Endothelial cell of umbilical vein (primary cell): ENCODE measurements at regions not wholly inside any gene's neighbourhood (a gene's known extent, or its start where the extent isn't known, plus 50 kb on each side); places are given as distances from the start of the nearest gene placed in this dataset.

Source experiments
- BruUV-seq: library from RNA; stranded (reverse); fragments of 400-500 nt; replicated peaks from 2 replicates; lab custom pipeline; 2021; lab: Mats Ljungman, UMichigan
- CTCF ChIA-PET: fragments of 300-600, 350-600 bp; sonication (Branson Sonifier 250); formaldehyde crosslinking; loops from one replicate; lab custom pipeline; 2021; ENCODE audit warnings: antibody characterized with exemption, inconsistent platforms; lab: Charles Lee
- POLR2A ChIA-PET: fragments of 300-600, 350-600 bp; sonication (Branson Sonifier 250); formaldehyde crosslinking; loops from one replicate; lab custom pipeline; 2021; ENCODE audit warnings: antibody characterized with exemption, inconsistent platforms; lab: Charles Lee
- DNase-seq: peaks from one replicate; pipeline ENCODE4 v3.0.0-alpha.2; 2011; ENCODE audit warnings: low read depth, low spot score
- FAIRE-seq: peaks from 2 replicates; lab custom pipeline; 2011; peaks lifted over from hg19 to GRCh38; lab: Jason Lieb, UNC
- H2AFZ ChIP-seq: 2 replicates; pipeline ENCODE4 v1.6.0; 2012; ENCODE audit warnings: low read depth, low read length, control low read depth, inconsistent platforms
- H3K27ac ChIP-seq: 2 replicates; pipeline ENCODE4 v1.5.1; 2011; ENCODE audit warnings: low read depth, mild to moderate bottlenecking, control low read depth, low read length, moderate library complexity; ENCODE audit not compliant: insufficient read depth
- H3K27me3 ChIP-seq, 2 experiments: 2 replicates each; pipeline versions ENCODE4 v1.6.0 to v1.6.1; 2011; ENCODE audit warnings: low read length in 2 of 2, mixed read lengths in 1 of 2; ENCODE audit not compliant: control insufficient read depth in 2 of 2, insufficient read depth in 2 of 2
- H3K36me3 ChIP-seq, 2 experiments: 2 replicates in 1 of 2; 3 replicates in 1 of 2; pipeline ENCODE4 v1.5.1; 2011; ENCODE audit warnings: low read length in 2 of 2, mild to moderate bottlenecking in 1 of 2, moderate library complexity in 1 of 2; ENCODE audit not compliant: control insufficient read depth in 2 of 2, insufficient read depth in 2 of 2; ENCODE audit errors: extremely low read depth in 1 of 2
- H3K4me1 ChIP-seq: 3 replicates; pipeline ENCODE4 v1.5.1; 2011; ENCODE audit warnings: mild to moderate bottlenecking, low read length; ENCODE audit not compliant: control insufficient read depth, insufficient read depth; ENCODE audit errors: extremely low read depth
- H3K4me2 ChIP-seq: 2 replicates; pipeline ENCODE4 v1.6.1; 2011; ENCODE audit warnings: low read length, control low read depth, mixed read lengths; ENCODE audit not compliant: insufficient read depth
- H3K4me3 ChIP-seq, 3 experiments: fragments of 200-600 bp in 1 of 3; sonication (generic), shearing (Covaris generic) in 1 of 3; replicated peaks in 1 of 3; 2 replicates each; pipeline ENCODE4 v1.5.1; 2011 to 2016; ENCODE audit warnings: control low read depth in 3 of 3, low read length in 3 of 3, mild to moderate bottlenecking in 2 of 3, inconsistent platforms in 1 of 3, low read depth in 1 of 3, moderate library complexity in 1 of 3; ENCODE audit not compliant: insufficient read depth in 1 of 3
- H3K79me2 ChIP-seq: 2 replicates; pipeline ENCODE4 v1.6.0; 2012; ENCODE audit warnings: low read length, inconsistent platforms; ENCODE audit not compliant: control insufficient read depth, insufficient read depth
- H3K9ac ChIP-seq: replicated peaks from 2 replicates; pipeline ENCODE3; 2011; ENCODE audit warnings: low read length, control low read depth; ENCODE audit not compliant: insufficient read depth; ENCODE audit errors: extremely low read depth
- H3K9me1 ChIP-seq: replicated peaks from 3 replicates; pipeline ENCODE4 v1.6.0; 2011; ENCODE audit warnings: mild to moderate bottlenecking, low read length; ENCODE audit not compliant: control insufficient read depth, insufficient read depth; ENCODE audit errors: extremely low read depth
- H3K9me3 ChIP-seq: replicated peaks from 2 replicates; pipeline ENCODE4 v1.5.1; 2012; ENCODE audit warnings: low read length, inconsistent platforms; ENCODE audit not compliant: control insufficient read depth, insufficient read depth
- H4K20me1 ChIP-seq: replicated peaks from 2 replicates; pipeline ENCODE3; 2011; ENCODE audit warnings: mild to moderate bottlenecking, low read length; ENCODE audit not compliant: control insufficient read depth, insufficient read depth; ENCODE audit errors: extremely low read depth
- EZH2 ChIP-seq: IDR thresholded peaks from 2 replicates; pipeline ENCODE4 v1.6.1; 2012; ENCODE audit warnings: borderline replicate concordance, low read depth, mild to moderate bottlenecking, moderate library complexity, low read length, inconsistent platforms; ENCODE audit not compliant: severe bottlenecking
- FOS ChIP-seq: IDR thresholded peaks from 2 replicates; pipeline ENCODE4 v1.6.1; 2011; ENCODE audit warnings: mild to moderate bottlenecking, low read length, moderate library complexity, borderline replicate concordance; ENCODE audit not compliant: insufficient read depth
- GATA2 ChIP-seq: IDR thresholded peaks from 2 replicates; pipeline ENCODE4 v1.7.0; 2011; ENCODE audit warnings: low read depth, mild to moderate bottlenecking, moderate library complexity, mixed read lengths, low read length; ENCODE audit not compliant: insufficient read length, insufficient read depth
- JUN ChIP-seq: IDR thresholded peaks from 2 replicates; pipeline ENCODE4 v1.6.1; 2011; ENCODE audit warnings: borderline replicate concordance, low read depth; ENCODE audit not compliant: insufficient read length, insufficient read depth
- MYC ChIP-seq: IDR thresholded peaks from one replicate; pipeline ENCODE4 v1.6.1; 2011; ENCODE audit warnings: mild to moderate bottlenecking, low read depth, low read length
- POLR2A ChIP-seq: IDR thresholded peaks from 2 replicates; pipeline ENCODE4 v1.6.1; 2012; ENCODE audit warnings: low read depth, mild to moderate bottlenecking, control low read depth, low read length
- POLR2AphosphoS5 ChIP-seq: IDR thresholded peaks from 2 replicates; pipeline ENCODE4 v1.6.1; 2012; ENCODE audit warnings: low read depth, mild to moderate bottlenecking, control low read depth, low read length, moderate library complexity; ENCODE audit not compliant: insufficient read depth
- dilution Hi-C: fragments of 300-500 bp; cut with MboI; formaldehyde crosslinking; loops from one replicate; pipeline ENCODE4 v1.15.0; 2019; ENCODE audit warnings: low sequenced_read_pairs; ENCODE audit not compliant: extremely low pct_ligation_motif_present
- intact Hi-C: fragments of 100-400 bp; cut with micrococcal nuclease; formaldehyde crosslinking; loops from one replicate; pipeline ENCODE4 v1.10.0; 2022
- TF ChIP-seq, protein P1 (sequence below), 2 donors: IDR thresholded peaks; 1 replicate in 1 of 2; 2 replicates in 1 of 2; pipeline ENCODE4 v1.5.1; 2011; ENCODE audit warnings: low read length in 2 of 2, mild to moderate bottlenecking in 2 of 2, moderate library complexity in 2 of 2, control low read depth in 1 of 2, inconsistent platforms in 1 of 2, low read depth in 1 of 2; ENCODE audit not compliant: insufficient read depth in 1 of 2; ENCODE audit errors: extremely low read depth in 1 of 2
- TF ChIP-seq, protein P2 (sequence below): IDR thresholded peaks from 2 replicates; pipeline ENCODE4 v1.6.1; 2011; ENCODE audit not compliant: insufficient read depth, insufficient read length

DNA sequence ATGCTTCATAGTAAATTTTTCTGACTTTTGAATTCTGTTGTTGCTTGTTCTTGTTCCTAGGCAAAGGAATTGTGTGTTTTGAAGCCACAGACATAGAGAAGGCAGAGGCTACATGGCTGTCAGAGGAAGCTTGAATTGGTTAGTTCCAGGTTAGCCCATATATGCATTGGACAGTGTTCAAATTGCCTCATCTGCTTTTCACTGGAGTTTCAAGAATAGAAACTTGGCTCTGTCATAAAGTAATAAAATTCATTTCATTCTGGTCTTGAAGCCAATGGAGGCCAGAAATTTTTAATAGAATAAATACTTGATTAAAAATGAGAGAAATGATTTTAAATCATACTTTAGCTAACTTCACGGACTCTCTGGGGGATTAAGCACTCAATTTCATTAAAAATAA, 178.0 kb downstream of the YIPF5 start:
- H3K9me1 ChIP-seq = no peaks in the 10 kb centered on the region
- intact Hi-C loops = no loop called here

More for the DNA sequence above, 178.0 kb downstream of the YIPF5 start:
- dilution Hi-C loops = no loop called here
- Histone ChIP-seq H3K27me3 (no peaks in the 10 kb centered on the region), H3K79me2 (no peaks in the 10 kb centered on the region), H4K20me1 (no peaks in the 10 kb centered on the region), H3K4me3 (no peak overlapping the region), H3K9ac (no peak overlapping the region), H3K4me2 (no peak overlapping the region), H3K36me3 (no peaks in the 10 kb centered on the region), H3K9me3 (no peaks in the 10 kb centered on the region), H2AFZ (no peak overlapping the region), H3K4me1 (no peaks in the 10 kb centered on the region), H3K27ac (no peak overlapping the region)
- no peak for DNase-seq
- no peak for FAIRE-seq
- CTCF ChIA-PET = no interaction called here
- POLR2A ChIA-PET = no interaction called here
- BruUV-seq = no TSS peak
- TF ChIP-seq GATA2 = no peak
- no peak for TF ChIP-seq POLR2AphosphoS5
- TF ChIP-seq MYC = no peak
- TF ChIP-seq JUN = no peak
- no peak for TF ChIP-seq EZH2
- no peak for TF ChIP-seq FOS
- TF ChIP-seq, protein P1, sequence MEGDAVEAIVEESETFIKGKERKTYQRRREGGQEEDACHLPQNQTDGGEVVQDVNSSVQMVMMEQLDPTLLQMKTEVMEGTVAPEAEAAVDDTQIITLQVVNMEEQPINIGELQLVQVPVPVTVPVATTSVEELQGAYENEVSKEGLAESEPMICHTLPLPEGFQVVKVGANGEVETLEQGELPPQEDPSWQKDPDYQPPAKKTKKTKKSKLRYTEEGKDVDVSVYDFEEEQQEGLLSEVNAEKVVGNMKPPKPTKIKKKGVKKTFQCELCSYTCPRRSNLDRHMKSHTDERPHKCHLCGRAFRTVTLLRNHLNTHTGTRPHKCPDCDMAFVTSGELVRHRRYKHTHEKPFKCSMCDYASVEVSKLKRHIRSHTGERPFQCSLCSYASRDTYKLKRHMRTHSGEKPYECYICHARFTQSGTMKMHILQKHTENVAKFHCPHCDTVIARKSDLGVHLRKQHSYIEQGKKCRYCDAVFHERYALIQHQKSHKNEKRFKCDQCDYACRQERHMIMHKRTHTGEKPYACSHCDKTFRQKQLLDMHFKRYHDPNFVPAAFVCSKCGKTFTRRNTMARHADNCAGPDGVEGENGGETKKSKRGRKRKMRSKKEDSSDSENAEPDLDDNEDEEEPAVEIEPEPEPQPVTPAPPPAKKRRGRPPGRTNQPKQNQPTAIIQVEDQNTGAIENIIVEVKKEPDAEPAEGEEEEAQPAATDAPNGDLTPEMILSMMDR (IDR thresholded peaks at IDR 0.05; ENCODE audit: extremely low read depth in 1 of 2, insufficient read depth in 1 of 2, low read depth in 1 of 2, low read length in 2 of 2) = no peak
- TF ChIP-seq POLR2A = no peak
- TF ChIP-seq, protein P2, sequence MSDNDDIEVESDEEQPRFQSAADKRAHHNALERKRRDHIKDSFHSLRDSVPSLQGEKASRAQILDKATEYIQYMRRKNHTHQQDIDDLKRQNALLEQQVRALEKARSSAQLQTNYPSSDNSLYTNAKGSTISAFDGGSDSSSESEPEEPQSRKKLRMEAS = no peak
